Endothelial cell of umbilical vein (primary cell): ENCODE measurements at regions not wholly inside any gene's neighbourhood (a gene's known extent, or its start where the extent isn't known, plus 50 kb on each side); places are given as distances from the start of the nearest gene placed in this dataset.
"Not testable (repeated sequence)": the region's sequence is repeated elsewhere in the genome, so short reads cannot be mapped to it uniquely, and the experiment has no call there.

ENCODE experiments used
- CTCF ChIP-seq, 2 donors: IDR thresholded peaks; 1 replicate in 1 of 2; 2 replicates in 1 of 2; pipeline ENCODE4 v1.5.1; 2011; ENCODE audit warnings: low read length in 2 of 2, mild to moderate bottlenecking in 2 of 2, moderate library complexity in 2 of 2, control low read depth in 1 of 2, inconsistent platforms in 1 of 2, low read depth in 1 of 2; ENCODE audit not compliant: insufficient read depth in 1 of 2; ENCODE audit errors: extremely low read depth in 1 of 2
- EZH2 ChIP-seq: IDR thresholded peaks from 2 replicates; pipeline ENCODE4 v1.6.1; 2012; ENCODE audit warnings: borderline replicate concordance, low read depth, mild to moderate bottlenecking, moderate library complexity, low read length, inconsistent platforms; ENCODE audit not compliant: severe bottlenecking
- GATA2 ChIP-seq: IDR thresholded peaks from 2 replicates; pipeline ENCODE4 v1.7.0; 2011; ENCODE audit warnings: low read depth, mild to moderate bottlenecking, moderate library complexity, mixed read lengths, low read length; ENCODE audit not compliant: insufficient read length, insufficient read depth
- JUN ChIP-seq: IDR thresholded peaks from 2 replicates; pipeline ENCODE4 v1.6.1; 2011; ENCODE audit warnings: borderline replicate concordance, low read depth; ENCODE audit not compliant: insufficient read length, insufficient read depth
- MAX ChIP-seq: IDR thresholded peaks from 2 replicates; pipeline ENCODE4 v1.6.1; 2011; ENCODE audit not compliant: insufficient read depth, insufficient read length
- MYC ChIP-seq: IDR thresholded peaks from one replicate; pipeline ENCODE4 v1.6.1; 2011; ENCODE audit warnings: mild to moderate bottlenecking, low read depth, low read length
- POLR2A ChIP-seq: IDR thresholded peaks from 2 replicates; pipeline ENCODE4 v1.6.1; 2012; ENCODE audit warnings: low read depth, mild to moderate bottlenecking, control low read depth, low read length
- POLR2AphosphoS5 ChIP-seq: IDR thresholded peaks from 2 replicates; pipeline ENCODE4 v1.6.1; 2012; ENCODE audit warnings: low read depth, mild to moderate bottlenecking, control low read depth, low read length, moderate library complexity; ENCODE audit not compliant: insufficient read depth

GRCh38 chr4:164100741-164101365, 606.4 kb downstream of the TMA16 start:
- not testable (repeated sequence) for TF ChIP-seq MYC; CTCF (IDR thresholded peaks at IDR 0.05; ENCODE audit: extremely low read depth in 1 of 2, insufficient read depth in 1 of 2, low read depth in 1 of 2, low read length in 2 of 2); POLR2A; EZH2; POLR2AphosphoS5; GATA2; JUN; MAX
